Psoas muscle (tissue), 7 donors: ENCODE measurements at regions not wholly inside any gene's neighbourhood (a gene's known extent, or its start where the extent isn't known, plus 50 kb on each side); places are given as distances from the start of the nearest gene placed in this dataset.

Experiments used
- ATAC-seq, 4 donors: fragments of 200-7000 bp; cut with Tn5 transposase; one replicate each; pipeline ENCODE4 v1.9.1; 2020; ENCODE audit warnings: moderate library complexity in 3 of 4, mild to moderate bottlenecking in 2 of 4
- DNase-seq, 2 donors: peaks; one replicate each; pipeline ENCODE4 v3.0.0-alpha.2; 2020
- H3K27ac ChIP-seq: fragments of 200-600 bp; one replicate; pipeline ENCODE4 v1.8.0; 2022
- H3K27me3 ChIP-seq, 3 donors: fragments of 200-600 bp in 1 of 3; one replicate each; pipeline versions ENCODE4 v1.6.1 to v1.8.0; 2013 to 2022; ENCODE audit warnings: low read length in 2 of 3, mild to moderate bottlenecking in 2 of 3, moderate library complexity in 1 of 3; ENCODE audit not compliant: insufficient read depth in 3 of 3
- H3K36me3 ChIP-seq, 2 donors: fragments of 200-600 bp in 1 of 2; one replicate each; pipeline versions ENCODE4 v1.6.1 to v1.8.0; 2013 to 2022; ENCODE audit warnings: low read depth in 1 of 2, mild to moderate bottlenecking in 1 of 2, moderate library complexity in 1 of 2; ENCODE audit not compliant: insufficient read depth in 1 of 2
- H3K4me1 ChIP-seq: fragments of 200-600 bp; one replicate; pipeline ENCODE4 v1.8.0; 2022
- H3K4me3 ChIP-seq: fragments of 200-600 bp; one replicate; pipeline ENCODE4 v1.8.0; 2022; ENCODE audit warnings: mild to moderate bottlenecking
- H3K9me3 ChIP-seq: fragments of 200-600 bp; one replicate; pipeline ENCODE4 v1.8.0; 2022
- WGBS, 3 donors: extraction: QIAGEN DNeasy Blood & Tissue Kit; methylation state at CpG; one replicate each; pipeline versions ENCODE4 v1.1.6 to v1.1.7; 2013; 5-methylcytosine and 5-hydroxymethylcytosine counted together
- intact Hi-C, 2 donors: fragments of 100-400 bp; cut with DNase I; formaldehyde crosslinking; loops; one replicate each; pipeline versions ENCODE4 v1.11.0 to v1.14.2; 2022
- TF ChIP-seq, protein P1 (sequence below): fragments of 200-600 bp; IDR thresholded peaks from one replicate; pipeline ENCODE4 v1.8.0; 2022; ENCODE audit warnings: antibody characterized with exemption
- donor health status: healthy with polysubstance abuse.
- donor health status: DM: no; HTN: no; CAD: no; lungs with moderate emphysema.
- donor health status: Bipolar disorder and iron deficiency.
- donor health status: healthy.
- donor health status: DM: yes; HTN: yes; CAD: no.
- donor health status: DM: no; HTN: no; CAD: no.
- donor health status: DM: yes; HTN: yes; CAD: no.

GRCh38 chr10:10020945-10021344 is 996.7 kb upstream of the CELF2 start:
- Histone ChIP-seq H3K27ac (no peak overlapping the region), H3K4me3 (no peak overlapping the region), H3K27me3 (no peaks in the 10 kb centered on the region), H3K9me3 (peaks cover 3% of the 10 kb centered on the region), H3K4me1 (no peaks in the 10 kb centered on the region), H3K36me3 (no peaks in the 10 kb centered on the region)
- ATAC-seq (no peak), DNase-seq (no peak)
- WGBS, 3 donors: 24 to 42% (median 40%) methylated on average over 1 of the region's 1 CpG
- intact Hi-C loops: no loop called here
- TF ChIP-seq, protein P1, sequence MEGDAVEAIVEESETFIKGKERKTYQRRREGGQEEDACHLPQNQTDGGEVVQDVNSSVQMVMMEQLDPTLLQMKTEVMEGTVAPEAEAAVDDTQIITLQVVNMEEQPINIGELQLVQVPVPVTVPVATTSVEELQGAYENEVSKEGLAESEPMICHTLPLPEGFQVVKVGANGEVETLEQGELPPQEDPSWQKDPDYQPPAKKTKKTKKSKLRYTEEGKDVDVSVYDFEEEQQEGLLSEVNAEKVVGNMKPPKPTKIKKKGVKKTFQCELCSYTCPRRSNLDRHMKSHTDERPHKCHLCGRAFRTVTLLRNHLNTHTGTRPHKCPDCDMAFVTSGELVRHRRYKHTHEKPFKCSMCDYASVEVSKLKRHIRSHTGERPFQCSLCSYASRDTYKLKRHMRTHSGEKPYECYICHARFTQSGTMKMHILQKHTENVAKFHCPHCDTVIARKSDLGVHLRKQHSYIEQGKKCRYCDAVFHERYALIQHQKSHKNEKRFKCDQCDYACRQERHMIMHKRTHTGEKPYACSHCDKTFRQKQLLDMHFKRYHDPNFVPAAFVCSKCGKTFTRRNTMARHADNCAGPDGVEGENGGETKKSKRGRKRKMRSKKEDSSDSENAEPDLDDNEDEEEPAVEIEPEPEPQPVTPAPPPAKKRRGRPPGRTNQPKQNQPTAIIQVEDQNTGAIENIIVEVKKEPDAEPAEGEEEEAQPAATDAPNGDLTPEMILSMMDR: no peak

DNA sequence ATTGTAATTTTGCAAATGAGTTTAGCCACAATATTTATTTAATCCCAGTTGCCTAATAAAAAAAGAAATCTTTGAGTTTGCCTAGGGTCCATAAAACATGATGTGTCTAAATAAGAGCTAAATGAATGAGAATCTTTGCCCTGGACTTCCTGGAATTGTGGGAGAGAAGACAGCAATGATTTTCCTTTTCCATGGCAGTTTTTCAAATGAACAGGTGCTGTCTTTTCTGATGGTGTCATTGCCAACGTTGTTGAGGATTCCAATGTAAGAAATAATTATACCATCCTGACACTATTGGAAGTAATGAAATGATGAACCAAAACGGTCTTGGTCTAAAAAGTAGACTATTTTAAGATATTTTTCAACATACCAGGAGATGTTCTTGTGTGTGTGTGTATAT is 984.7 kb upstream of the CELF2 start:
- H3K27ac ChIP-seq: no peak overlapping the region
- H3K9me3 ChIP-seq: no peaks in the 10 kb centered on the region
- intact Hi-C loops: no loop called here
- H3K36me3 ChIP-seq: no peaks in the 10 kb centered on the region
- 28 to 36% (median 29%) methylated on average over 2 of the region's 2 CpGs for WGBS, 3 donors
- no peaks in the 10 kb centered on the region for H3K4me1 ChIP-seq
- ATAC-seq (no peak), DNase-seq (no peak)
- no peaks in the 10 kb centered on the region for H3K27me3 ChIP-seq
- TF ChIP-seq, protein P1: no peak
- no peak overlapping the region for H3K4me3 ChIP-seq

GRCh38 chr10:10038348-10038747 is 979.3 kb upstream of the CELF2 start:
- DNase-seq: no peak
- Histone ChIP-seq H3K4me3 (no peak overlapping the region), H3K9me3 (no peaks in the 10 kb centered on the region), H3K27me3 (no peaks in the 10 kb centered on the region), H3K27ac (no peak overlapping the region), H3K36me3 (no peaks in the 10 kb centered on the region), H3K4me1 (no peaks in the 10 kb centered on the region)
- TF ChIP-seq, protein P1: no peak
- no peak for ATAC-seq
- intact Hi-C loops: no loop called here

DNA sequence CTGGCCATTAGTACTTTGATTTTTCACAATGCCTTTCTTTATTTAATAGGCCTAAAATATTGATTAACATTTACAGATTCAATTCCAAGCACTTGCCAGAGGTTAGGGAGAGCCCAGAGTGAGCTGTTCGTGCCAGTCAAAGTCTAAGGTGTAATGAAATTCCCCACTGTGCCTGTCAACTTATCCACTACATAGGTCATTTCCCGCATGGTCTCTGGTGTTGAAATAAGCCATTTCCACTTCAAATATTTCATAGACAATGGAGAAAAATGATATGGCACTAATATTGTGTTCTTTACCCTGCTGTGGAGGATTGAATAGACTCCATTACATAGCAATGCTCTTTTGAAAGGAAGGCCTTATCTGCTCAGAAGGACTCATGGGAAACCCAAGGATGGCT is 978.1 kb upstream of the CELF2 start:
- Histone ChIP-seq H3K27me3 (no peaks in the 10 kb centered on the region), H3K4me1 (no peaks in the 10 kb centered on the region), H3K27ac (no peak overlapping the region), H3K4me3 (no peak overlapping the region), H3K9me3 (no peaks in the 10 kb centered on the region), H3K36me3 (no peaks in the 10 kb centered on the region)
- intact Hi-C loops: no loop called here
- ATAC-seq: no peak
- no peak for DNase-seq
- 67 to 73% (median 69%) methylated on average over 2 of the region's 2 CpGs for WGBS, 3 donors
- TF ChIP-seq, protein P1: no peak

DNA sequence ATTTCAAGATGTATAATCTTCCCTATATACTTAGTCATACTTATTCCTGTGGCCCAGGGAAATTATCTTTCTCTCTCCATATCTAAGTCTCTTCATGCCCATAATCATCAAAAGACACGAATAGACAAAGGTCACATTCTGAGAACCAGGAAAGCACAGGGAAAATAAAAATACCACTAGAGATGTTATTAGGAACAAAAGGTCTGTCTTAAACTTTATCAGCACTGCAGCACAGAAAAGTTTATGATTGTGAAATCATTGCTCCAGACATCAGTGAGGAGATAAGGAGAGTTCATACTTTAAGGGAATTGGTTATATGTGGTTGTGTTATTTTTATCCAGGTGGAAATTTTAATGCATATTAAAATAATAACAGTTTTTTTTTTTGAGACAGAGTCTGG is 974.6 kb upstream of the CELF2 start:
- Histone ChIP-seq H3K9me3 (no peaks in the 10 kb centered on the region), H3K4me3 (no peak overlapping the region), H3K27ac (no peak overlapping the region), H3K36me3 (no peaks in the 10 kb centered on the region), H3K27me3 (peaks cover 0 to 1% (median 0%) of the 10 kb centered on the region in 3 donors), H3K4me1 (no peaks in the 10 kb centered on the region)
- ATAC-seq: no peak
- WGBS, 3 donors: 0% methylated on average over 1 of the region's 1 CpG
- DNase-seq: no peak
- TF ChIP-seq, protein P1: no peak
- intact Hi-C loops: no loop called here
